ENCODE measurements at regions not wholly inside any gene's neighbourhood (a gene's known extent, or its start where the extent isn't known, plus 50 kb on each side); places are given as distances from the start of the nearest gene placed in this dataset.

DNA sequence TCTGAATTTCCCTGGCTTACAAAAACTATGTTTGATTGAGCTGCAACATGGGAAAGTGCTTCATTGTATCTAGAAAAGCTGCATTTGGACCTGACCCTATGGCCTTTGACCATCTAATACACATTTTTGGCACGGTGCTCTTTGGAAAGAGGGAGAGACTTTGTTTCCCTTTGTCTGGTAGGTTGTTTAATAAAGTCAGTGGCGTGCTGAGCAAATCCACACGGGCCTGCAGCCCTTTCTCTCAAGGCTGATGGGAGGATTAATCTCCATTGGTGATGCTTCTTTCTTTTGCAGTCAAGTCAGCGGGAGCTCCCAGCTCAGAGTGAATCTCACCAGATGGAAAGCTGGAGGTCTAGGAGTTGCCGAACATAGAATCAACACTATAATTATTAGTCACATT, 314.7 kb upstream of the CNR1 start:
- TF ChIP-seq CTCF (IDR thresholded peaks at IDR 0.05; ENCODE audit: insufficient read depth, low read length, poor library complexity, severe bottlenecking) (no peak), EZH2phosphoT487 (conservative IDR thresholded peaks at IDR 0.05; ENCODE audit: low read length) (no peak)
